H1 (cell line): ENCODE measurements at regions not wholly inside any gene's neighbourhood (a gene's known extent, or its start where the extent isn't known, plus 50 kb on each side); places are given as distances from the start of the nearest gene placed in this dataset.

Experiments used
- CTCF ChIA-PET: fragments of 300-600 bp; sonication (Branson Sonifier 250); formaldehyde crosslinking; loops from one replicate; lab custom pipeline; 2021; ENCODE audit not compliant: partially characterized antibody; lab: Charles Lee
- POLR2A ChIA-PET: fragments of 300-600 bp; sonication (Branson Sonifier 250); formaldehyde crosslinking; loops from one replicate; lab custom pipeline; 2021; ENCODE audit warnings: inconsistent platforms; ENCODE audit not compliant: partially characterized antibody; lab: Charles Lee
- DNase-seq, 2 experiments: peaks; one replicate each; pipeline versions ENCODE4 v3.0.0 to v3.0.0-alpha.2; 2010 to 2022; ENCODE audit warnings: low spot score in 2 of 2, low read depth in 1 of 2, mixed read lengths in 1 of 2
- FAIRE-seq: peaks from 2 replicates; lab custom pipeline; 2011; peaks lifted over from hg19 to GRCh38; lab: Jason Lieb, UNC
- H2AFZ ChIP-seq: 2 replicates; pipeline ENCODE4 v1.8.1; 2012; ENCODE audit warnings: low read length, inconsistent platforms
- H2AK5ac ChIP-seq: 2 replicates; pipeline ENCODE4 v1.6.1; 2013; ENCODE audit warnings: low read depth, low read length
- H2BK120ac ChIP-seq: replicated peaks from 2 replicates; pipeline ENCODE3; 2013; ENCODE audit warnings: low read depth, low read length, inconsistent platforms
- H2BK12ac ChIP-seq: 2 replicates; pipeline ENCODE4 v1.6.1; 2013; ENCODE audit warnings: low read depth, low read length
- H2BK15ac ChIP-seq: 2 replicates; pipeline ENCODE4 v1.6.1; 2013; ENCODE audit warnings: low read length
- H2BK20ac ChIP-seq: 2 replicates; pipeline ENCODE4 v1.6.1; 2013; ENCODE audit warnings: low read length
- H2BK5ac ChIP-seq: 2 replicates; pipeline ENCODE4 v1.6.1; 2013; ENCODE audit warnings: low read depth, low read length
- H3K14ac ChIP-seq: 2 replicates; pipeline ENCODE4 v1.6.1; 2013; ENCODE audit warnings: inconsistent platforms; ENCODE audit not compliant: insufficient read length
- H3K18ac ChIP-seq: 2 replicates; pipeline ENCODE4 v1.6.1; 2013; ENCODE audit warnings: low read length; ENCODE audit errors: extremely low read depth
- H3K23ac ChIP-seq: 2 replicates; pipeline ENCODE4 v1.6.1; 2013; ENCODE audit warnings: inconsistent platforms; ENCODE audit not compliant: insufficient read length
- H3K23me2 ChIP-seq: 2 replicates; pipeline ENCODE4 v1.6.1; 2013; ENCODE audit warnings: low read depth, low read length
- H3K27ac ChIP-seq: 2 replicates; pipeline ENCODE4 v1.6.1; 2011; ENCODE audit warnings: low read depth, low read length, inconsistent platforms
- H3K27me3 ChIP-seq, 4 experiments: replicated peaks in 1 of 4; 1 replicate in 1 of 4; 2 replicates in 3 of 4; pipeline versions ENCODE4 v1.6.1 to v1.8.1; 2011 to 2013; ENCODE audit warnings: low read length in 3 of 4, mild to moderate bottlenecking in 3 of 4, inconsistent platforms in 2 of 4, mixed read lengths in 2 of 4, moderate library complexity in 1 of 4; ENCODE audit not compliant: control insufficient read depth in 3 of 4, insufficient read depth in 3 of 4; ENCODE audit errors: extremely low read depth in 1 of 4
- H3K36me3 ChIP-seq, 4 experiments: 2 replicates each; pipeline versions ENCODE4 v1.6.1 to v1.8.1; 2011 to 2013; ENCODE audit warnings: mild to moderate bottlenecking in 4 of 4, low read length in 3 of 4, moderate library complexity in 2 of 4, control low read depth in 1 of 4, inconsistent platforms in 1 of 4; ENCODE audit not compliant: insufficient read depth in 4 of 4, control insufficient read depth in 2 of 4
- H3K4ac ChIP-seq: replicated peaks from 2 replicates; pipeline ENCODE3; 2013; ENCODE audit warnings: low read length, low read depth, mixed read lengths, inconsistent platforms; ENCODE audit not compliant: insufficient read length
- H3K4me1 ChIP-seq, 4 experiments: replicated peaks in 1 of 4; 1 replicate in 1 of 4; 2 replicates in 3 of 4; pipeline versions ENCODE4 v1.6.1 to v1.8.1; 2011 to 2013; ENCODE audit warnings: low read length in 3 of 4, inconsistent platforms in 2 of 4, mixed read lengths in 1 of 4; ENCODE audit not compliant: insufficient read depth in 4 of 4, control insufficient read depth in 3 of 4
- H3K4me2 ChIP-seq, 2 experiments: 2 replicates each; pipeline versions ENCODE4 v1.6.1 to v1.8.1; 2011 to 2013; ENCODE audit warnings: low read depth in 2 of 2, low read length in 2 of 2, control low read depth in 1 of 2, inconsistent platforms in 1 of 2, mild to moderate bottlenecking in 1 of 2; ENCODE audit not compliant: insufficient read depth in 1 of 2
- H3K4me3 ChIP-seq, 4 experiments: fragments of 200-600, 300-600 bp in 1 of 4; sonication (generic), shearing (Covaris generic), sonication (Bioruptor Twin) in 1 of 4; 2 replicates each; pipeline versions ENCODE4 v1.5.1 to v1.8.1; 2011 to 2016; ENCODE audit warnings: low read length in 4 of 4, low read depth in 3 of 4, control low read depth in 2 of 4, inconsistent platforms in 2 of 4, mild to moderate bottlenecking in 2 of 4, mixed read lengths in 1 of 4, moderate library complexity in 1 of 4; ENCODE audit not compliant: insufficient read depth in 2 of 4; ENCODE audit errors: extremely low read depth in 1 of 4
- H3K56ac ChIP-seq: replicated peaks from 2 replicates; pipeline ENCODE3; 2013; ENCODE audit warnings: low read depth, mild to moderate bottlenecking, mixed read lengths, low read length, inconsistent platforms; ENCODE audit not compliant: insufficient read length
- H3K79me1 ChIP-seq: 2 replicates; pipeline ENCODE4 v1.6.1; 2013; ENCODE audit warnings: low read depth, low read length, control low read depth
- H3K79me2 ChIP-seq, 2 experiments: 2 replicates each; pipeline versions ENCODE4 v1.6.1 to v1.8.1; 2012 to 2013; ENCODE audit warnings: low read length in 2 of 2, mild to moderate bottlenecking in 2 of 2, inconsistent platforms in 1 of 2; ENCODE audit not compliant: insufficient read depth in 2 of 2, control insufficient read depth in 1 of 2
- H3K9ac ChIP-seq, 4 experiments: replicated peaks in 1 of 4; 1 replicate in 1 of 4; 2 replicates in 3 of 4; pipeline versions ENCODE4 v1.6.1 to v1.8.1; 2011 to 2013; ENCODE audit warnings: low read depth in 3 of 4, low read length in 3 of 4, control low read depth in 2 of 4, mild to moderate bottlenecking in 2 of 4, moderate library complexity in 2 of 4, inconsistent platforms in 1 of 4; ENCODE audit errors: extremely low read depth in 1 of 4
- H3K9me3 ChIP-seq, 2 experiments: 2 replicates each; pipeline versions ENCODE4 v1.6.1 to v1.8.1; 2012 to 2013; ENCODE audit warnings: mild to moderate bottlenecking in 2 of 2, moderate library complexity in 2 of 2, control low read depth in 1 of 2, inconsistent platforms in 1 of 2, low read depth in 1 of 2, low read length in 1 of 2, mixed read lengths in 1 of 2; ENCODE audit not compliant: insufficient read depth in 2 of 2
- H4K20me1 ChIP-seq, 2 experiments: replicated peaks in 1 of 2; 2 replicates each; pipeline versions ENCODE3 to v1.8.1; 2011 to 2013; ENCODE audit warnings: inconsistent platforms in 2 of 2, low read length in 2 of 2, mild to moderate bottlenecking in 1 of 2; ENCODE audit not compliant: insufficient read depth in 2 of 2, control insufficient read depth in 1 of 2
- H4K5ac ChIP-seq: 2 replicates; pipeline ENCODE4 v1.6.1; 2013; ENCODE audit warnings: low read length, low read depth, mixed read lengths, inconsistent platforms; ENCODE audit not compliant: insufficient read length
- H4K8ac ChIP-seq: 2 replicates; pipeline ENCODE4 v1.8.0; 2013; ENCODE audit warnings: mild to moderate bottlenecking, moderate library complexity, low read length, inconsistent platforms; ENCODE audit not compliant: insufficient read depth; ENCODE audit errors: extremely low read depth
- H4K91ac ChIP-seq: replicated peaks from 2 replicates; pipeline ENCODE3; 2013; ENCODE audit warnings: low read length, mixed read lengths, inconsistent platforms; ENCODE audit not compliant: insufficient read length
- CREB1 ChIP-seq: IDR thresholded peaks from 2 replicates; pipeline ENCODE4 v1.6.1; 2012; ENCODE audit warnings: inconsistent platforms
- EZH2 ChIP-seq: fragments of 200-600 bp; sonication (generic); IDR thresholded peaks from 2 replicates; pipeline ENCODE4 v1.7.1; 2012; ENCODE audit warnings: low read depth, mild to moderate bottlenecking, moderate library complexity, low read length, inconsistent platforms; ENCODE audit not compliant: severe bottlenecking
- GABPA ChIP-seq: IDR thresholded peaks from 2 replicates; pipeline ENCODE4 v1.6.1; 2011; ENCODE audit warnings: mild to moderate bottlenecking, low read length, moderate library complexity, borderline replicate concordance; ENCODE audit not compliant: insufficient read depth
- RAD21 ChIP-seq, 2 experiments: IDR thresholded peaks in 1 of 2; conservative IDR thresholded peaks in 1 of 2; 2 replicates each; pipeline ENCODE4 v1.6.1; 2011; ENCODE audit warnings: low read depth in 2 of 2, low read length in 2 of 2, improper control_type of control experiment in 1 of 2, inconsistent platforms in 1 of 2, mild to moderate bottlenecking in 1 of 2, moderate library complexity in 1 of 2
- RXRA ChIP-seq: IDR thresholded peaks from 2 replicates; pipeline ENCODE4 v1.6.1; 2011; ENCODE audit warnings: low read depth, mild to moderate bottlenecking, low read length, moderate library complexity; ENCODE audit not compliant: insufficient read depth
- TEAD4 ChIP-seq: IDR thresholded peaks from 2 replicates; pipeline ENCODE4 v1.6.1; 2012; ENCODE audit warnings: low read depth, low read length, inconsistent platforms, mixed read lengths
- WGBS, 2 experiments: shearing (Covaris generic) in 1 of 2; methylation state at CpG; one replicate each; pipeline versions ENCODE4 v1.1.6 to v1.1.7; 2013 to 2015; ENCODE audit warnings: low lambda C conversion rate in 2 of 2, mixed read lengths in 2 of 2, inconsistent platforms in 1 of 2, low coverage in 1 of 2, missing lambda C conversion rate in 1 of 2; ENCODE audit not compliant: insufficient replicate concordance in 2 of 2, insufficient coverage in 1 of 2, insufficient read length in 1 of 2; ENCODE audit errors: extremely low coverage in 1 of 2, missing lambda C conversion rate in 1 of 2; 5-methylcytosine and 5-hydroxymethylcytosine counted together

DNA sequence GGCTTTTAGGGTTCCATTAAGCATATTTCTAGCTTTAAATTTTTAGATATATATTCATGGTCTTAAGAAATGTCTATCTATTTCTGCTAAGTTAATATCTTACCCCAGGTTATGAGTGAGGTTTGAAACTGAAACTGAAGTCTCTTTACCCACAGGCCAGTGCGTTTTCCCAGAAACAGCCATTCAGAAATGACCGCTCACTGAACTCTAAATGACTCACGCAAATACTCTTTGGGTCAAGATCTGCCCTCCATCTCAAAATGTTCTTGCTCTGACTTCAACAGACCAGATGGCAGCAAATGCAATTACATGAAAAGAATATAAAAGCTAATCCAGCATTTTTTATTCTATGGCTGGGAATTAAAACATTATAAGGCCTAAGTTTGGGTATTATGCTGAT is 315.2 kb downstream of the TDRD15 start:
- Histone ChIP-seq H3K9ac (no peak overlapping the region), H3K56ac (no peak overlapping the region), H2BK120ac (no peak overlapping the region), H3K14ac (no peak overlapping the region), H2AK5ac (no peak overlapping the region), H3K79me2 (no peaks in the 10 kb centered on the region), H3K27ac (no peak overlapping the region), H4K8ac (no peak overlapping the region), H2BK12ac (no peak overlapping the region), H2BK15ac (no peak overlapping the region), H3K18ac (no peak overlapping the region), H3K36me3 (no peaks in the 10 kb centered on the region), H3K4me1 (peaks cover 0 to 7% (median 2%) of the 10 kb centered on the region in 4 experiments; a peak in 1 of 7 replicates)
- FAIRE-seq: no peak
- TF ChIP-seq RXRA (no peak), RAD21 (IDR thresholded peaks at IDR 0.05 in 1 of 2, conservative IDR thresholded peaks at IDR 0.05 in 1 of 2; ENCODE audit: low read depth in 2 of 2, low read length in 2 of 2) (no peak), TEAD4 (no peak), CREB1 (no peak), GABPA (no peak), EZH2 (no peak)
- TF ChIP-seq, all 59 proteins: peak for 0
- CTCF ChIA-PET: interaction anchor here (1.0 kb wide), 1 partner anchor 66 kb away, joined by 4 read pairs; no protein-coding TSS in a partner anchor
- 98% methylated on average over 3 of the region's 3 CpGs; no CpG with 5 or more reads in 1 of the 2 experiments for WGBS, 2 experiments
- H4K20me1 ChIP-seq: no peaks in the 10 kb centered on the region
- H2BK5ac ChIP-seq: no peak overlapping the region
- H3K9me3 ChIP-seq: no peaks in the 10 kb centered on the region
- DNase-seq: no peak
- no peak overlapping the region for H3K4me3 ChIP-seq
- H2AFZ ChIP-seq: no peak overlapping the region
- no peak overlapping the region for H4K91ac ChIP-seq
- H3K79me1 ChIP-seq: no peaks in the 10 kb centered on the region; the same call in 1 of the 2 replicates
- no peak overlapping the region for H4K5ac ChIP-seq
- no peak overlapping the region for H3K4me2 ChIP-seq
- POLR2A ChIA-PET: no interaction called here
- H2BK20ac ChIP-seq: no peak overlapping the region
- H3K4ac ChIP-seq: no peak overlapping the region
- H3K27me3 ChIP-seq: no peaks in the 10 kb centered on the region
- H3K23me2 ChIP-seq: no peaks in the 10 kb centered on the region
- no peak overlapping the region for H3K23ac ChIP-seq
